ENCODE measurements at regions not wholly inside any gene's neighbourhood (a gene's known extent, or its start where the extent isn't known, plus 50 kb on each side); places are given as distances from the start of the nearest gene placed in this dataset.

GRCh38 chr10:3312403-3312940 lies 139.9 kb upstream of the PITRM1 start:
- no peak overlapping the region for H3K4me3 ChIP-seq (ENCODE audit: low read length)
- no peak overlapping the region for H3K4me2 ChIP-seq (ENCODE audit: low read depth, low read length, poor library complexity, severe bottlenecking)
- H3K9me3 ChIP-seq (ENCODE audit: low read length) = no peaks in the 10 kb centered on the region
- H3K9ac ChIP-seq (ENCODE audit: low read length) = no peak overlapping the region
- no peak overlapping the region for H3K27ac ChIP-seq (ENCODE audit: low read length)
- no peaks in the 10 kb centered on the region for H3K27me3 ChIP-seq (ENCODE audit: low read length)
- no peaks in the 10 kb centered on the region for H3K9me2 ChIP-seq (replicated peaks; ENCODE audit: insufficient read depth, low read length)
- no peaks in the 10 kb centered on the region for H4K20me1 ChIP-seq (ENCODE audit: insufficient read depth, low read depth, low read length)
- H3K79me2 ChIP-seq (ENCODE audit: low read length) = no peaks in the 10 kb centered on the region
- no peaks in the 10 kb centered on the region for H3K4me1 ChIP-seq (ENCODE audit: low read length)
- H3K36me3 ChIP-seq (ENCODE audit: insufficient read depth, low read length) = no peaks in the 10 kb centered on the region
- DNase-seq = no peak
- no peak overlapping the region for H2AFZ ChIP-seq (ENCODE audit: low read length)

GRCh38 chr10:3310016-3310784 lies 137.6 kb upstream of the PITRM1 start:
- Histone ChIP-seq H3K36me3 (ENCODE audit: insufficient read depth, low read length) (no peaks in the 10 kb centered on the region), H3K4me3 (ENCODE audit: low read length) (no peak overlapping the region), H3K9me3 (ENCODE audit: low read length) (no peaks in the 10 kb centered on the region), H3K79me2 (ENCODE audit: low read length) (no peaks in the 10 kb centered on the region), H3K27me3 (ENCODE audit: low read length) (no peaks in the 10 kb centered on the region), H4K20me1 (ENCODE audit: insufficient read depth, low read depth, low read length) (no peaks in the 10 kb centered on the region), H2AFZ (ENCODE audit: low read length) (no peak overlapping the region), H3K27ac (ENCODE audit: low read length) (no peak overlapping the region), H3K4me1 (ENCODE audit: low read length) (no peaks in the 10 kb centered on the region), H3K9ac (ENCODE audit: low read length) (no peak overlapping the region), H3K9me2 (replicated peaks; ENCODE audit: insufficient read depth, low read length) (no peaks in the 10 kb centered on the region), H3K4me2 (ENCODE audit: low read depth, low read length, poor library complexity, severe bottlenecking) (no peak overlapping the region)
- DNase-seq = no peak

GRCh38 chr10:3306050-3306449 lies 133.5 kb upstream of the PITRM1 start:
- Histone ChIP-seq H3K36me3 (ENCODE audit: insufficient read depth, low read length) (no peaks in the 10 kb centered on the region), H3K27me3 (ENCODE audit: low read length) (no peaks in the 10 kb centered on the region), H3K9me3 (ENCODE audit: low read length) (no peaks in the 10 kb centered on the region), H3K9ac (ENCODE audit: low read length) (no peak overlapping the region), H3K4me2 (ENCODE audit: low read depth, low read length, poor library complexity, severe bottlenecking) (no peak overlapping the region), H3K4me3 (ENCODE audit: low read length) (no peak overlapping the region), H4K20me1 (ENCODE audit: insufficient read depth, low read depth, low read length) (no peaks in the 10 kb centered on the region), H2AFZ (ENCODE audit: low read length) (no peak overlapping the region), H3K79me2 (ENCODE audit: low read length) (no peaks in the 10 kb centered on the region), H3K4me1 (ENCODE audit: low read length) (no peaks in the 10 kb centered on the region), H3K9me2 (replicated peaks; ENCODE audit: insufficient read depth, low read length) (no peaks in the 10 kb centered on the region), H3K27ac (ENCODE audit: low read length) (no peak overlapping the region)
- DNase-seq = no peak

GRCh38 chr10:3295582-3296151 lies 123.1 kb upstream of the PITRM1 start:
- Histone ChIP-seq H3K9ac (ENCODE audit: low read length) (no peak overlapping the region), H3K4me1 (ENCODE audit: low read length) (no peaks in the 10 kb centered on the region), H3K9me2 (replicated peaks; ENCODE audit: insufficient read depth, low read length) (no peaks in the 10 kb centered on the region), H3K79me2 (ENCODE audit: low read length) (no peaks in the 10 kb centered on the region), H4K20me1 (ENCODE audit: insufficient read depth, low read depth, low read length) (no peaks in the 10 kb centered on the region), H3K4me2 (ENCODE audit: low read depth, low read length, poor library complexity, severe bottlenecking) (no peak overlapping the region), H3K4me3 (ENCODE audit: low read length) (no peak overlapping the region), H3K27ac (ENCODE audit: low read length) (no peak overlapping the region), H3K36me3 (ENCODE audit: insufficient read depth, low read length) (no peaks in the 10 kb centered on the region), H3K27me3 (ENCODE audit: low read length) (no peaks in the 10 kb centered on the region), H3K9me3 (ENCODE audit: low read length) (no peaks in the 10 kb centered on the region), H2AFZ (ENCODE audit: low read length) (no peak overlapping the region)
- no peak for DNase-seq

GRCh38 chr10:3294919-3295581 lies 122.5 kb upstream of the PITRM1 start:
- DNase-seq = no peak
- Histone ChIP-seq H3K4me3 (ENCODE audit: low read length) (no peak overlapping the region), H3K27ac (ENCODE audit: low read length) (no peak overlapping the region), H3K4me1 (ENCODE audit: low read length) (no peaks in the 10 kb centered on the region), H3K9me2 (replicated peaks; ENCODE audit: insufficient read depth, low read length) (no peaks in the 10 kb centered on the region), H3K9ac (ENCODE audit: low read length) (no peak overlapping the region), H3K36me3 (ENCODE audit: insufficient read depth, low read length) (no peaks in the 10 kb centered on the region), H3K4me2 (ENCODE audit: low read depth, low read length, poor library complexity, severe bottlenecking) (no peak overlapping the region), H3K9me3 (ENCODE audit: low read length) (no peaks in the 10 kb centered on the region), H3K79me2 (ENCODE audit: low read length) (no peaks in the 10 kb centered on the region), H3K27me3 (ENCODE audit: low read length) (no peaks in the 10 kb centered on the region), H2AFZ (ENCODE audit: low read length) (no peak overlapping the region), H4K20me1 (ENCODE audit: insufficient read depth, low read depth, low read length) (no peaks in the 10 kb centered on the region)

- no peaks in the 10 kb centered on the region for H3K27me3 ChIP-seq (ENCODE audit: low read length)
- DNase-seq = no peak
- H4K20me1 ChIP-seq (ENCODE audit: insufficient read depth, low read depth, low read length) = no peaks in the 10 kb centered on the region
- no peak overlapping the region for H3K27ac ChIP-seq (ENCODE audit: low read length)
- H3K9ac ChIP-seq (ENCODE audit: low read length) = no peak overlapping the region
- no peaks in the 10 kb centered on the region for H3K9me2 ChIP-seq (replicated peaks; ENCODE audit: insufficient read depth, low read length)
- no peaks in the 10 kb centered on the region for H3K79me2 ChIP-seq (ENCODE audit: low read length)
- no peak overlapping the region for H2AFZ ChIP-seq (ENCODE audit: low read length)
- no peak overlapping the region for H3K4me2 ChIP-seq (ENCODE audit: low read depth, low read length, poor library complexity, severe bottlenecking)
- H3K36me3 ChIP-seq (ENCODE audit: insufficient read depth, low read length) = no peaks in the 10 kb centered on the region
- no peak overlapping the region for H3K4me3 ChIP-seq (ENCODE audit: low read length)
- no peaks in the 10 kb centered on the region for H3K4me1 ChIP-seq (ENCODE audit: low read length)
- no peaks in the 10 kb centered on the region for H3K9me3 ChIP-seq (ENCODE audit: low read length)
These were observed 121.2 kb upstream of the PITRM1 start for GRCh38 chr10:3293581-3294431.

- H3K27ac ChIP-seq (ENCODE audit: low read length) = no peak overlapping the region
- no peaks in the 10 kb centered on the region for H3K27me3 ChIP-seq (ENCODE audit: low read length)
- H3K9me3 ChIP-seq (ENCODE audit: low read length) = no peaks in the 10 kb centered on the region
- no peak for DNase-seq
- H3K4me3 ChIP-seq (ENCODE audit: low read length) = no peak overlapping the region
- no peaks in the 10 kb centered on the region for H3K9me2 ChIP-seq (replicated peaks; ENCODE audit: insufficient read depth, low read length)
- H3K9ac ChIP-seq (ENCODE audit: low read length) = no peak overlapping the region
- no peaks in the 10 kb centered on the region for H3K36me3 ChIP-seq (ENCODE audit: insufficient read depth, low read length)
- H4K20me1 ChIP-seq (ENCODE audit: insufficient read depth, low read depth, low read length) = no peaks in the 10 kb centered on the region
- H3K4me2 ChIP-seq (ENCODE audit: low read depth, low read length, poor library complexity, severe bottlenecking) = no peak overlapping the region
- no peak overlapping the region for H2AFZ ChIP-seq (ENCODE audit: low read length)
- no peaks in the 10 kb centered on the region for H3K4me1 ChIP-seq (ENCODE audit: low read length)
- H3K79me2 ChIP-seq (ENCODE audit: low read length) = no peaks in the 10 kb centered on the region
These were observed 120.1 kb upstream of the PITRM1 start for GRCh38 chr10:3292636-3293035.

- no peak overlapping the region for H2AFZ ChIP-seq (ENCODE audit: low read length)
- H3K36me3 ChIP-seq (ENCODE audit: insufficient read depth, low read length) = no peaks in the 10 kb centered on the region
- DNase-seq = no peak
- H3K4me1 ChIP-seq (ENCODE audit: low read length) = no peaks in the 10 kb centered on the region
- no peak overlapping the region for H3K4me2 ChIP-seq (ENCODE audit: low read depth, low read length, poor library complexity, severe bottlenecking)
- H3K9me2 ChIP-seq (replicated peaks; ENCODE audit: insufficient read depth, low read length) = no peaks in the 10 kb centered on the region
- no peaks in the 10 kb centered on the region for H3K9me3 ChIP-seq (ENCODE audit: low read length)
- H3K27me3 ChIP-seq (ENCODE audit: low read length) = no peaks in the 10 kb centered on the region
- H3K9ac ChIP-seq (ENCODE audit: low read length) = no peak overlapping the region
- no peak overlapping the region for H3K27ac ChIP-seq (ENCODE audit: low read length)
- H3K4me3 ChIP-seq (ENCODE audit: low read length) = no peak overlapping the region
- H3K79me2 ChIP-seq (ENCODE audit: low read length) = no peaks in the 10 kb centered on the region
- no peaks in the 10 kb centered on the region for H4K20me1 ChIP-seq (ENCODE audit: insufficient read depth, low read depth, low read length)
These were observed 118.0 kb upstream of the PITRM1 start for GRCh38 chr10:3290550-3290949.

Measured in Karpas-422 (cell line).